Peyer's patch (tissue), 4 donors: ENCODE measurements at regions not wholly inside any gene's neighbourhood (a gene's known extent, or its start where the extent isn't known, plus 50 kb on each side); places are given as distances from the start of the nearest gene placed in this dataset.

Experiments used
- POLR2A ChIP-seq, 2 donors: fragments of 450-650 bp; IDR thresholded peaks; one replicate each; pipeline ENCODE4 v1.5.1; 2017; ENCODE audit warnings: antibody characterized with exemption in 2 of 2, mild to moderate bottlenecking in 2 of 2, moderate library complexity in 2 of 2
- TF ChIP-seq, protein P1 (sequence below), 6 experiments: fragments of 450-650 bp in 4 of 6; fragments of 200-600 bp in 2 of 6; sonication (generic) in 1 of 6; IDR thresholded peaks; one replicate each; pipeline ENCODE4 v1.5.1; 2017 to 2019; ENCODE audit warnings: antibody characterized with exemption in 6 of 6, mild to moderate bottlenecking in 3 of 6, moderate library complexity in 1 of 6

DNA sequence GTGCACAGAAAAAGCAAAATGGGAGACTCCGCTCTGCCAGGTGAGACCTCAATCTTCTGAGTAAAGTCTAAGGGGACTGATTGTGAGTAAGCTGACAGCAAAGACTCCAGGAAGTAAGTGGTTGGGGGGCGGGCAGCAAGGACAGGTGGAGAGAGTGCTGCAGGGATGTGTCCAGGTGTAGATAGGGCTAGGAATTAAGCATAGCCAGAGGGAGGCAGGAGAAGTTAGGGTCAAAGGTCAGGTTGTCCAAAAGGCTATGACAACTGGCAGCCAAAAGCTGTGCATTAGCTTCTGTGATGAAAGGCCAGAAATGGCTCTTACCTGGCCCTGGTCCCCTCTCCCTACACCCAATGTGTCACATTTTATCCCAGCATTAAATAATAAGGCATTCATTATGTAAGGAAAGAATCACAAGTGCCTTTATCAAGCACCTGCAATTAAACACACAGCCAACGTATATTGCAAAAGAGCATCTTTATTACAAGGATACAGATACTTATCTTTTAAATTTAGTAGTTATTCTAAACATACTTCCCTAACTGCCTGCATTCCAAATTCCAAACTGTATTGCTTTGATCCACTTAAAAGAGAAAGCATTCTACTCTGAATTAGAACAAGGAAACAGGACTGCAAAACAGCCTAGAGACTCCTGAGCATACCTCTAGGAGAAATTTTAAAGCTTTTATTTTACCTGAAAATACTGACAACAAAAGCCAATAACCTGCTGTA, 247.9 kb downstream of the IRS1 start:
- TF ChIP-seq, protein P1, sequence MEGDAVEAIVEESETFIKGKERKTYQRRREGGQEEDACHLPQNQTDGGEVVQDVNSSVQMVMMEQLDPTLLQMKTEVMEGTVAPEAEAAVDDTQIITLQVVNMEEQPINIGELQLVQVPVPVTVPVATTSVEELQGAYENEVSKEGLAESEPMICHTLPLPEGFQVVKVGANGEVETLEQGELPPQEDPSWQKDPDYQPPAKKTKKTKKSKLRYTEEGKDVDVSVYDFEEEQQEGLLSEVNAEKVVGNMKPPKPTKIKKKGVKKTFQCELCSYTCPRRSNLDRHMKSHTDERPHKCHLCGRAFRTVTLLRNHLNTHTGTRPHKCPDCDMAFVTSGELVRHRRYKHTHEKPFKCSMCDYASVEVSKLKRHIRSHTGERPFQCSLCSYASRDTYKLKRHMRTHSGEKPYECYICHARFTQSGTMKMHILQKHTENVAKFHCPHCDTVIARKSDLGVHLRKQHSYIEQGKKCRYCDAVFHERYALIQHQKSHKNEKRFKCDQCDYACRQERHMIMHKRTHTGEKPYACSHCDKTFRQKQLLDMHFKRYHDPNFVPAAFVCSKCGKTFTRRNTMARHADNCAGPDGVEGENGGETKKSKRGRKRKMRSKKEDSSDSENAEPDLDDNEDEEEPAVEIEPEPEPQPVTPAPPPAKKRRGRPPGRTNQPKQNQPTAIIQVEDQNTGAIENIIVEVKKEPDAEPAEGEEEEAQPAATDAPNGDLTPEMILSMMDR (IDR thresholded peaks at IDR 0.05) = no peak
- no peak for TF ChIP-seq POLR2A (IDR thresholded peaks at IDR 0.05)
